Left ventricle myocardium inferior (tissue), 1 donor: ENCODE measurements at regions not wholly inside any gene's neighbourhood (a gene's known extent, or its start where the extent isn't known, plus 50 kb on each side); places are given as distances from the start of the nearest gene placed in this dataset.

Experiments
- DNase-seq: peaks from one replicate; pipeline ENCODE4 v3.0.0-alpha.2; 2020
- H3K27ac ChIP-seq: fragments of 200-600 bp; replicated peaks from 2 replicates; pipeline ENCODE4 v1.8.0; 2021
- H3K27me3 ChIP-seq: fragments of 200-600 bp; 2 replicates; pipeline ENCODE4 v1.8.0; 2021; ENCODE audit warnings: low read depth
- H3K36me3 ChIP-seq: fragments of 200-600 bp; 2 replicates; pipeline ENCODE4 v1.8.0; 2021
- H3K4me1 ChIP-seq: fragments of 200-600 bp; 2 replicates; pipeline ENCODE4 v1.8.0; 2021
- H3K4me3 ChIP-seq: fragments of 200-600 bp; 2 replicates; pipeline ENCODE4 v1.8.0; 2021; ENCODE audit warnings: mild to moderate bottlenecking, moderate library complexity
- H3K9me3 ChIP-seq: fragments of 200-600 bp; replicated peaks from 2 replicates; pipeline ENCODE4 v1.8.0; 2021
- CTCF ChIP-seq: fragments of 200-600 bp; IDR thresholded peaks from 2 replicates; pipeline ENCODE4 v1.8.0; 2021; ENCODE audit warnings: antibody characterized with exemption, mild to moderate bottlenecking, borderline replicate concordance
- intact Hi-C: fragments of 100-400 bp; cut with micrococcal nuclease; formaldehyde crosslinking; loops from one replicate; pipeline ENCODE4 v1.11.0; 2022
- donor health status: DM: no; HTN: yes; CAD: no; lungs with severe emphysema.

GRCh38 chr12:53887881-53888280 is 50.8 kb upstream of the HOXC13 start:
- H3K9me3 ChIP-seq: no peaks in the 10 kb centered on the region
- H3K4me1 ChIP-seq: no peaks in the 10 kb centered on the region
- DNase-seq: no peak
- no peak overlapping the region for H3K4me3 ChIP-seq
- no peak overlapping the region for H3K27ac ChIP-seq
- H3K27me3 ChIP-seq: peaks cover 92% of the 10 kb centered on the region
- H3K36me3 ChIP-seq: no peaks in the 10 kb centered on the region
- intact Hi-C loops: no loop called here
- no peak for TF ChIP-seq CTCF
